Right forelimb (tissue), 1 donor: ENCODE measurements at regions not wholly inside any gene's neighbourhood (a gene's known extent, or its start where the extent isn't known, plus 50 kb on each side); places are given as distances from the start of the nearest gene placed in this dataset.
"Not testable (repeated sequence)": the region's sequence is repeated elsewhere in the genome, so short reads cannot be mapped to it uniquely, and the experiment has no call there.

ENCODE experiments used
- DNase-seq: peaks from one replicate; pipeline ENCODE4 v3.0.0-alpha.2; 2018

- no peak for DNase-seq
Observed at GRCh38 chr14:47959740-47960139, 284.3 kb upstream of the MDGA2 start.

GRCh38 chr14:47949006-47949405 is 273.6 kb upstream of the MDGA2 start:
- no peak for DNase-seq

GRCh38 chr14:47935332-47935731 is 259.9 kb upstream of the MDGA2 start:
- no peak for DNase-seq

DNA sequence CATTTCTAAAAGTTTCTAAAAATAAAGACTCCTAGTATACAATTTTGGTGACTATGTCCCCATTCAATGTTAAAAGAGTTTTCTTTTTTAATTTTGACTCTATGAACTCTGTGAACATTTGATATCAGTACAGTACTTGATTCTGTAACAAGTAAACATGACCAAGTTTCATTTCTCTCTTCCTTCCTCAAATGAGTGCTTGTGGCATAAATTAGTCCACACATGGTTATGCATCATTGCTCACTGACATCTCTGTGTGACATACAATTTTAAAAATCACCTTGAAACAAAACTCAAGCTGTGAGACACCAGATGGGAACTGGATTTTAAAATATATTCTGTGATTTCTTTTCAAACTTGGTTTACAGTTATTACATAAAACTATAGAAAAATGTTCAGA is 253.9 kb upstream of the MDGA2 start:
- no peak for DNase-seq

DNA sequence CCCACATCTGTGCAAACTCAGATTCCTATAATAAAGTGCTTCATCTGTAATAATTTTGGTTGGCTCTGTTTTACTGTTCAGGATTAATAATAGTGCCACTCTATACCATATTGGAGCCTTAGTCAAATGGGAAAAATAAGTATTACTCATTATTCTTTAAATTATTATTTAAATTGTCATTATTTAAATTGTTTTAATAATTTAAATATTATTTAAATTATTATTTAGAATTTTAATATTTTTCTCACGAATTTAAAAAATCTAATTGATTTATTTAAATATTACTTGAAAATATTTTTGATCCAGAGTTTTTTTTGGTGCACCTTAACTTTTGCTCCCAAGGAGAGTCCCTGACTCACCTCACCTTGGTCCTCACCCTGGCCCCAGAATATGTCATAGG is 245.7 kb upstream of the MDGA2 start:
- no peak for DNase-seq

DNA sequence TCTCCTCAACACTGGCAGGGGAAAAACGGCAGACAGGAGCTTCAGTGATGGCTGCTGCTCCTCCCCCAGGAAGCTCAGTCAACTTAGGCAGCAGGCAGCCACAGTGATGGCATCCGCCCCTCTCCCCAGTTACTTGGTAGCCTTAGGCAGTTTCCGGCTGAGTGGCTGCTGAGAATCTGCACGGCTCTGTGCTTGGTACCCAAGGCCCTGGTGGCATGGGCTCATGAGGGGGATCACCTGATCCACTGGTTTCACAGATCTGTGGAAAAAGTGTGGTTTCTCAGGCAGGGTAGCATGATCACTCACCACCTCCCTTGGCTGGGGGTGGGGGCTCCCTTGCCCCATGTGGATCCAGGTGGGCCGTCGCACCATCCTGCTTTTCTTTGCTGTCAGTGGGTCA is 244.6 kb upstream of the MDGA2 start:
- DNase-seq: no peak

DNA sequence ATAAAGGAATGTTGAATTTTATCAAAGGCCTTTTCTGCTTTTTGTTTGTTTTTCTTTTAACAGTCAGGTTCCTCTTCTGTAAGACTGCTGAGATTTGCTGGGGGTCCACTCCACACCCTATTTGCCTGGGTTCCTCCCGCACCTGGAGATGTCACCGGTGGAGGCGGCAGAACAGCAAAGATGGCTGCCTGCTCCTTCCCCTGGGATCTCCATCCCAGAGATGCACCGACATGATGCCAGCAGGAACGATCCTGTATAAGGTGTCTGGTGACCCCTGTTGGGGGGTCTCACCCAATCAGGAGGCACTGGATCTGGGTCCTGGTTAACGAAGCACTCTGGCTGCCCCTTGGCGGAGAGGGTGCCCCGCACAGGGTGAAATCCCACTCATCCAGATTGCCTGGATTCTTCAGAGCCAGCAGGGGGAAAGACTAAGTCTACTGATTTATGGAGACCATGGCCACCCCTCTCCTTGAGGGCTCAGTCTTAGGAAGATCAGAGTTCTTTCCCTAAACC is 244.0 kb upstream of the MDGA2 start:
- DNase-seq: no peak

GRCh38 chr14:47917344-47917954 is 242.0 kb upstream of the MDGA2 start:
- no peak for DNase-seq

GRCh38 chr14:47901141-47901540 is 225.7 kb upstream of the MDGA2 start:
- DNase-seq: not testable (repeated sequence)

DNA sequence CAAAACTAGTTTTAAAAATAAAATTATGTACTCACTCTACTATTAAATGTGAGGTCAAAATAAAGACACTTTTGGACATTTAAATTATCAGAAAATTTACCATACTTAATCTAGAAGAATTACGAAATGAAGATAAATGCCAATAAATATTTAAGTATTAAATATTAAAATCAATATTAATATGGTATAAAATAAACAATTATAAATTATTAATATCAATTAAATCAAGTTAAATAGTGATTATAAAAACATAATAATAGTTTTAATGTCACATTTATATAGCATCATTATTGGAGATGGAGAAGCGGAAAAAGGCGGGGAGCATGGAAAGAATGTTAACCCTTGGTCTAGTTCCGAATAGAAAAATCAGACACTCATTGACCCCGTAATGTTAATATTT is 224.3 kb upstream of the MDGA2 start:
- DNase-seq: no peak

DNA sequence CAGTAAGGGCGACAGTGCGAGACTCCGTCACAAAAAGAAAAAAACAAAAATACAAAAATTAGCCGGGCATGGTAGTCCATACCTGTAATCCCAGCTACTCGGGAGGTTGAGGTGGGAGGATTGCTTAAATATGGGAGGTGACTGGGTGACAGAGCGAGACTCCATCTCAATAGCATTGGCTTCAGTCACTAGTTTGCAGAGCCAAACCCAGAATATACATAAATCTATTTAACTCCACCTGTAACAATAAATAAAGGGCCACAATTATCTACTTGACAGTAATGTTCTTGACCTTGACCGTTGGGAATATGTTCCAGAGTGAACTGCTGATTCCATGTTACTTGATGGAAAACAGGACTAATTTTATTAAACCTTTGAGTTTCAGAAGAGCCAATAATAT is 198.9 kb upstream of the MDGA2 start:
- no peak for DNase-seq

- DNase-seq: no peak
Observed at GRCh38 chr14:47872588-47872987, 197.2 kb upstream of the MDGA2 start.

- DNase-seq: no peak
Observed at GRCh38 chr14:47863441-47863840, 188.0 kb upstream of the MDGA2 start.

GRCh38 chr14:47857646-47858045 is 182.2 kb upstream of the MDGA2 start:
- no peak for DNase-seq

DNA sequence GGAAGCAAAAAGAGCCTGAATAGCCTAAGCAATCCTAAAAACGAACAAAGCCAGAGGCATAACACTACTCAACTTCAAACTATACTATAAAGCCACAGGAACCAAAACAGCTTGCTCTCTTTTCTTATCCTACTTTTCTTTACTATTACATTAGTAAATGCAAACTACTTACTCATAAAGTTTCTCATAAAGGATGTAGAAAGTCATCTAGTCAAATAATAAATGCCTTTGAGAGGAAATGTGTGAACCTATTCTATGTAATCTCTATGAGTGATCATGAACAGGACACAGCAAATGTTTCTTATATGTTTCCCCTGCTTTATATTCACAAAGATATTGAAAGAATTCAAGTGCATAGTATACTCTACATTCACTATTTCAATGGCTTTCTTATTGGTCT is 176.9 kb upstream of the MDGA2 start:
- DNase-seq: no peak

DNA sequence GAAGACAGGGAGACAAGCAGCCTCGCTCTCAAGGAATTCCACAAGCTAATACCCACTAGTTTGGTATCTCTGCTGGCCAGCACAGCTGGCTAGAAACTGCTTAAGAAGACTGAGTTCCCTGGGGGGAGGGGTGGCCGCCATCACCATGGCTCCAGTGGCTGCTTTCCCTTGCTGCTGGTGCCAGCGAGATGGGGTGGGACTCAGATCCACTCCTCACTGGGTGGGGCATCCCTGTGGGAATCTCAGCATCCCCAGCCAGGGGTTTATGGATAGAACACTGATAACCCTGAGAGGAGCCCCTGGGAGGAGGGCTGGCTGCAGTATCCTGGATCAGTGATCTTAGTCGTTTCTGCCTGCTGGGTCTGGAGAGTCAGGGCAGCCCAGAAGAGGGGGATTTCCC is 170.6 kb upstream of the MDGA2 start:
- no peak for DNase-seq

GRCh38 chr14:47843236-47843635 is 167.8 kb upstream of the MDGA2 start:
- no peak for DNase-seq

- DNase-seq: no peak
Observed at GRCh38 chr14:47833011-47833410, 157.6 kb upstream of the MDGA2 start.

DNA sequence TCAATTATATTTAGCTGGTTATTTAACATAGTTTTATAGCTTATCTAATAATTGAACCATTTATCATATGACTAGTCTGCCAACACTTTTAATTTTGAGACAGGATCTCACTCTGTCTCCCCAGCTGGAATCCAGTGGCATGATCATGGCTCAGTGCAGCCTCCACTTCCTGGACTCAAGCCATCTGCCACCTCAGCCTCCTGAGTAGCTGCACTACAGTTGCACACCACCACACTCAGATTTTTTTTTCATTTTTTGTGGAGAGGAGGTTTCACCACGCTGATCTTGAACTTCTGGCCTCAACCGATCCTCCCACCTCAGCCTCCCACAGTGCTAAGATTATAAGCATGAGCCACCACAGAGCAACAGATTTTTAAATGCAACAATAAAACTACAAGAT is 151.4 kb upstream of the MDGA2 start:
- no peak for DNase-seq

DNA sequence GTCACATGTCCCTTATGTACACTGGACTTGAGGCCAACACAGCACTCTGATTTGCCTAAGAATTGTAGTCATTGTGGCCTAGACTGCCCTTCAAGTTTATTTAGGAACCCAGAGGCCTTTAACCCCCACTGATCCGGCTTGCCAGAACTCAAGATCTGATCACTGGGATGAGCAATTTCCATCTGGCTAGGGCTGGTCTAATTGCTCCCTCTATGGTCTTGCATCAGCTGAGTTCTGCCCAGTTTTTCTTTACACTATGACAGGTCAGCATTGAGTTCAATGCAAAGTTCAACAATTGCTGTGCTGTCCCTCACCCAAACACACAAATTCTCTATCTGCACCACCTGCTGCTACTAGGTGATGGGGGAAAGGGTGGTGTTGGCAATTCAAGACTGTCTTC is 146.9 kb upstream of the MDGA2 start:
- DNase-seq: no peak

DNA sequence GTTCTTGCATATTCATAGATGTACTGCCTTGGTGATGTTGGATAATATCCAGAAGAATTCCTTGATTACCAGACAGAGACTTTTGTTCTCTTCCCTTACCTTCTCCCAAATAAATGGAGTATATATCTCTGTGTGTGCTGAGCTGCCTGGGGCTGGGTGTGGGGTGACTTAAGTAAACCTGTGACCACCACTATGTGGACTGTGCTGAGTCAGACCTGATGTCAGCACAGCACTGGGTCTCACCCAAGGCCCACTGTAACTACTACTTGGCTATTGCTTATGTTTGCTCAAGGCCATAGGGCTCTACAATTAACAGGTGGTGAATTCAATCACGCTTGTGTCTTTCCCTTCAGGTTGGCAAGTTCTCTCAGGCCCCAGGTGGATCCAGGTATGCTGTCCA is 145.7 kb upstream of the MDGA2 start:
- DNase-seq: no peak

GRCh38 chr14:47790477-47790876 is 115.1 kb upstream of the MDGA2 start:
- no peak for DNase-seq

DNA sequence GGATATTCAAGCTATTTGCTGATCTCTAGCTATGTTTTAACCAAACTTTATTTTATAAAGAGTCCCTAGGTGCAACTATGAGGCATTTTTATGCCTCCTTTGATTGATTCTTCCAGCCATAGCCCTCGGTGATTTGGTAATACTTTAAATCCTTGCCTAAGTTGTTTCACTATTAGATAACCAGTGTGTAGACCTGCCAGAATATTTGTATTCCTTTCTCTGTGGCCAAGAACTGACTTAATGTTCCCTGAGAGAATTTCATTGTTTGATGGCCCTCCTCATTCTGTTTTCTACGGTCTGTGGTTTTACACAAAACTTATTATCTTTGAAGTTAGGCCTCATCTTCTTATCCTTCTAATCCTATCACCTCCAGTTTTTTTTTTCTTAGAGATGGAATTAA is 109.7 kb upstream of the MDGA2 start:
- DNase-seq: no peak

- DNase-seq: no peak
Observed at GRCh38 chr14:47778631-47779030, 103.2 kb upstream of the MDGA2 start.

DNA sequence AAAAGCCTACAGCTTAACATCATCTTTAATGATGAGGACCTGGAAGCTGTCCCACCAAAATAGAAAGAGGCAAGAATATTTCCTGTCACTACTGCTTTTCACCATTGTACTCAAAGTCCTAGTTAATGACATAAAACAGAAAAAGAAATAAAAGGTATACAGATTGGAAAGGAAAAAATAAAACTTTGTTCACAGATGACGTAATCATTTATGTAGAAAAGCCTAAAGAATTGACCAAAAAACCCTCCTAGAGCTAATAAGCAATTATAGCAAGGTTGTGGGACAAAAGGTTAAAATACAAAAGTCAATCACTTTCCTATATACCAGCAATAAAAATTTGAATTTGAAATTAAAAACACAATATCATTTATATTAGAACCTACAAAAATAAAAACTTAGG is 97.2 kb upstream of the MDGA2 start:
- no peak for DNase-seq
